ENCODE measurements at regions not wholly inside any gene's neighbourhood (a gene's known extent, or its start where the extent isn't known, plus 50 kb on each side); places are given as distances from the start of the nearest gene placed in this dataset.

DNA sequence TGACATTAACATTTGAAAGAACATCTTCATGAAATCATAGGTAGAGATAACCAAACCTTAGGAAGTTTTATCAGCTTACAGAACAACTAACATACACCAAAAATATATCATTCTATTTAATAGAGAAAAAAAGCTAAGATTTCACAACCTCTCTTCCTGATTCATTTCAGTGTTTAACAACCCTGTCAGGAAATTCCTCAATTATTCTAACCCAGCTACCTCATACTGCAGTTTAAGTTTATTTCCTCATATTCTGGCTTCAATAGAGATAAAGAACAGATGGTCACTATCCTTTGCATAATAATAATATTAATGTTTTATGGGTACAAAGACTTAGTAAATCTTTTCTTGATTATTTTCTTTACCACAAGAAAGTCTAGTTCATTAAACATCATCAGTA is 112.9 kb upstream of the HSF2 start:
- no peaks in the 10 kb centered on the region for H3K27me3 ChIP-seq
- H3K4me3 ChIP-seq = no peak overlapping the region
- DNase-seq (ENCODE audit: low spot score in 2 of 2) = no peak
- TF ChIP-seq, protein P1, sequence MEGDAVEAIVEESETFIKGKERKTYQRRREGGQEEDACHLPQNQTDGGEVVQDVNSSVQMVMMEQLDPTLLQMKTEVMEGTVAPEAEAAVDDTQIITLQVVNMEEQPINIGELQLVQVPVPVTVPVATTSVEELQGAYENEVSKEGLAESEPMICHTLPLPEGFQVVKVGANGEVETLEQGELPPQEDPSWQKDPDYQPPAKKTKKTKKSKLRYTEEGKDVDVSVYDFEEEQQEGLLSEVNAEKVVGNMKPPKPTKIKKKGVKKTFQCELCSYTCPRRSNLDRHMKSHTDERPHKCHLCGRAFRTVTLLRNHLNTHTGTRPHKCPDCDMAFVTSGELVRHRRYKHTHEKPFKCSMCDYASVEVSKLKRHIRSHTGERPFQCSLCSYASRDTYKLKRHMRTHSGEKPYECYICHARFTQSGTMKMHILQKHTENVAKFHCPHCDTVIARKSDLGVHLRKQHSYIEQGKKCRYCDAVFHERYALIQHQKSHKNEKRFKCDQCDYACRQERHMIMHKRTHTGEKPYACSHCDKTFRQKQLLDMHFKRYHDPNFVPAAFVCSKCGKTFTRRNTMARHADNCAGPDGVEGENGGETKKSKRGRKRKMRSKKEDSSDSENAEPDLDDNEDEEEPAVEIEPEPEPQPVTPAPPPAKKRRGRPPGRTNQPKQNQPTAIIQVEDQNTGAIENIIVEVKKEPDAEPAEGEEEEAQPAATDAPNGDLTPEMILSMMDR (IDR thresholded peaks at IDR 0.05) = no peak
- no peak for TF ChIP-seq EP300 (IDR thresholded peaks at IDR 0.05)
- no peak for TF ChIP-seq POLR2A (IDR thresholded peaks at IDR 0.05)
- H3K9me3 ChIP-seq = no peaks in the 10 kb centered on the region
- H3K27ac ChIP-seq = peak overlapping the region in 1 of 4 donors; percentile 54
- peaks cover 0 to 23% (median 0%) of the 10 kb centered on the region in 4 donors for H3K4me1 ChIP-seq
- no peaks in the 10 kb centered on the region for H3K36me3 ChIP-seq

DNA sequence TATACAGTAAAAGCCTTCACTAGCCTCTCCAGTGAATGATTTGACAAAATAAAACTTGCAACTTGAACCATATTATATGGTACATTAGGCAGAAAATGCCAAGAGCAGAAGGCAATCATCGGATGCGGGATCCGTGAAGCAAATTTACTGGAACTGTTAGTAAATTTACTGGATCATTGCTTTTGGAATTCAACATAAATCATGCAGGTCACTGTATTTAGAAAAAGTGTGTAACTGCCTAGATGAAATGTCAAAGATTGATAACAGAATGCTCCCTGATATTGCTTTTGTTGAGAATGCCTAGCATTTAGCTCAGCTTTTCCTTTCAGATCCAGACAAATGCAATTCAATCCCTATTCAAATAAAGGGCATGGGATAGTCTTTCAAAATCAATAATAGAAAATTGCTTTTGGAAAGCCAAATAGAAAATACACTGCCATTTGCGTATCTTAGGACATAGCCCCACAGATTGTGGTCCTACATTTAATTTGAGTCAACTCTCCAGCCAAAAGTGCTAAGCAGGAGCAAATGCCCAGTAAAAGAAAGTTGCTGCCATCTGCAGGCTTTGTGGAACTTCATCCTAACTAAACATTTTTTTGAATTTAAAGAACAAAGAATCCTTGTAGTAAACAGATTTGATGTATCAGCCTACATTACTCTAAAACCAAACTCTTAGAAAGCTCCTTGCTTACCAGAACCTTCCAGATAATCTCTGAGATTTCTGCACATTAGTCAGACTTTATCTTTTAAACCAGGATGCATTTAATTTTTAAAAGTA is 109.5 kb upstream of the HSF2 start:
- H3K27ac ChIP-seq = no peak overlapping the region
- H3K4me1 ChIP-seq = peaks cover 0 to 23% (median 0%) of the 10 kb centered on the region in 4 donors
- H3K27me3 ChIP-seq = no peaks in the 10 kb centered on the region
- TF ChIP-seq EP300 (IDR thresholded peaks at IDR 0.05) = no peak
- TF ChIP-seq, protein P1 (IDR thresholded peaks at IDR 0.05) = peak in 1 of 5 experiments; percentile 25
- no peak for TF ChIP-seq POLR2A (IDR thresholded peaks at IDR 0.05)
- no peak overlapping the region for H3K4me3 ChIP-seq
- WGBS, 2 donors = 79 to 88% methylated on average over 4 of the region's 4 CpGs
- H3K36me3 ChIP-seq = no peaks in the 10 kb centered on the region
- no peak for DNase-seq (ENCODE audit: low spot score in 2 of 2)
- no peaks in the 10 kb centered on the region for H3K9me3 ChIP-seq

DNA sequence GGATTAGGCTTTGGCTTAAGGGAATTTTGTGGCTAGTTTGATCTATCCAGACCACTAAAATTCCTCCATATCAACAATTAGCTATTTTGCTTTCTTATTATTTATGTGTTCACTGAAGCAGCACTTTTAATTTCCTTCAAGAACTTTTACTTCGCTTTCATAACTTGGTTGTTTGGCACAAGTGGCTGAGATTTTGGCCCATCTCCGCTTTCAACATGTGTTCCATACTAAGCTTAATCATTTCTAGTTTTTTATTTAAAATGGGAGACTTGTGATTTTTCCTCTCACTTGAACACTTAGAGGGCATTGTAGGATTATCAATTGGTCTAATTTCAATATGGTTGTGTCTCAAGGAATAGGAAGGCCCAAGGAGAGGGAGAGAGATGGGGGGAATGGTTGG is 102.4 kb upstream of the HSF2 start:
- Histone ChIP-seq H3K9me3 (no peaks in the 10 kb centered on the region), H3K27me3 (no peaks in the 10 kb centered on the region), H3K4me1 (no peaks in the 10 kb centered on the region), H3K4me3 (no peak overlapping the region), H3K27ac (no peak overlapping the region), H3K36me3 (no peaks in the 10 kb centered on the region)
- DNase-seq (ENCODE audit: low spot score in 2 of 2) = no peak
- 86 to 89% methylated on average over 2 of the region's 2 CpGs for WGBS, 2 donors
- TF ChIP-seq EP300 (IDR thresholded peaks at IDR 0.05) = no peak

DNA sequence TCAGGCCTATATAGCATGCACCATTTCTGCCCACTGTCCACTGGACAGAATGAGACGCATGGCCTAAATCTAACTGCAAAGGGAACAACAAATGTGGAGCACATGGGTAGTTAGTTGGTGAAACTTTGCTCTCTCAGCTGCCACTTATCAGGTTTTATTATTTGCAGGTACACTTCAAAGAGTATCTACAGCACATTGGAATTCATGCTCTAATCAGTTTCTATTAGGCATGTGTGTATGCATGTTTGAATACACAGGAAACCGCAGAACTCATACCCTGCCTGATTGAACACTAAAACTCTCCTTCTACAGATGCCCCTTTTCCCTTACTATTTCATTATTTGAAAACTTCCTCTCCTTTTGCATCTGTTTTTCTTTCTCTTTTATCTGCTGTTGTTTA is 97.4 kb upstream of the HSF2 start:
- Histone ChIP-seq H3K36me3 (no peaks in the 10 kb centered on the region), H3K27me3 (no peaks in the 10 kb centered on the region)
- 95 to 100% methylated on average over 2 of the region's 2 CpGs for WGBS, 2 donors

DNA sequence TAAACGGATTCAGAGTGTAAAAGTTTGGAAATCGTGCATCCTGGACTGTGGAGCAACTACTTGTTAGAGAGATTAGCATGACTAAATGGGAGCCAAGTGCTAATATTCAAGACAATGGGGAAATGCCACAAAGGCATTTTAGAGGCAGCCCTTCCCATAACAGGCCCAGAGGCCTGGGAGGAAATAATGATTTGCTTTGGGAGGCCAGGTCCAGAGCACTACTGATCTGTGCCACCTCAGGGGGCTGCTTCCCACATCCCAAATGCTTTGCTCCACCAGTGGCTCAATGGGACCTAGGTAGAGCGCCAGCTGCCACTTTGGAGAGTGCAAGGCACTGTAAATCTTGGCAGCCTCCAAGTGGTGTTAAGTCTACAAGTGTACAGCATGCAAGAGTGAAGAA is 91.9 kb upstream of the HSF2 start:
- no peaks in the 10 kb centered on the region for H3K4me1 ChIP-seq
- H3K9me3 ChIP-seq = peaks cover 0 to 12% (median 0%) of the 10 kb centered on the region in 4 donors
- H3K27me3 ChIP-seq = no peaks in the 10 kb centered on the region
- no peaks in the 10 kb centered on the region for H3K36me3 ChIP-seq
- H3K27ac ChIP-seq = no peak overlapping the region
- DNase-seq (ENCODE audit: low spot score in 2 of 2) = no peak
- H3K4me3 ChIP-seq = no peak overlapping the region
- no peak for TF ChIP-seq POLR2A (IDR thresholded peaks at IDR 0.05)
- no peak for TF ChIP-seq EP300 (IDR thresholded peaks at IDR 0.05)
- TF ChIP-seq, protein P1 (IDR thresholded peaks at IDR 0.05) = no peak
- WGBS, 2 donors = 76 to 95% methylated on average over 3 of the region's 3 CpGs

More for the DNA sequence above, 97.4 kb upstream of the HSF2 start:
- H3K9me3 ChIP-seq = peaks cover 0 to 5% (median 0%) of the 10 kb centered on the region in 4 donors
- DNase-seq (ENCODE audit: low spot score in 2 of 2) = no peak
- H3K4me1 ChIP-seq = no peaks in the 10 kb centered on the region
- no peak overlapping the region for H3K27ac ChIP-seq
- no peak overlapping the region for H3K4me3 ChIP-seq
- TF ChIP-seq, protein P1 (IDR thresholded peaks at IDR 0.05) = no peak
- no peak for TF ChIP-seq EP300 (IDR thresholded peaks at IDR 0.05)
- no peak for TF ChIP-seq POLR2A (IDR thresholded peaks at IDR 0.05)

All from tibial nerve (tissue), 4 donors.